Tibial nerve (tissue), 4 donors: ENCODE measurements at regions not wholly inside any gene's neighbourhood (a gene's known extent, or its start where the extent isn't known, plus 50 kb on each side); places are given as distances from the start of the nearest gene placed in this dataset.

Experiments
- DNase-seq, 2 donors: peaks; one replicate each; pipeline ENCODE4 v3.0.0-alpha.2; 2019; ENCODE audit warnings: low spot score in 2 of 2
- H3K27ac ChIP-seq, 4 donors: fragments of 200-600 bp; sonication (generic) in 3 of 4; one replicate each; pipeline ENCODE4 v1.5.1; 2017 to 2019; ENCODE audit warnings: mild to moderate bottlenecking in 1 of 4
- H3K27me3 ChIP-seq, 2 donors: fragments of 200-600 bp; sonication (generic) in 1 of 2; one replicate each; pipeline versions ENCODE4 v1.5.1 to v1.6.0; 2017 to 2019
- H3K36me3 ChIP-seq, 3 donors: fragments of 200-600 bp; sonication (generic); one replicate each; pipeline ENCODE4 v1.5.1; 2018 to 2019
- H3K4me1 ChIP-seq, 4 donors: fragments of 200-600 bp; sonication (generic) in 3 of 4; one replicate each; pipeline ENCODE4 v1.5.1; 2017 to 2019
- H3K4me3 ChIP-seq, 4 donors: fragments of 200-600 bp; sonication (generic) in 3 of 4; one replicate each; pipeline ENCODE4 v1.5.1; 2017 to 2019; ENCODE audit warnings: mild to moderate bottlenecking in 1 of 4, moderate library complexity in 1 of 4
- H3K9me3 ChIP-seq, 4 donors: fragments of 200-600 bp; sonication (generic) in 3 of 4; one replicate each; pipeline ENCODE4 v1.5.1; 2017 to 2019
- EP300 ChIP-seq, 2 donors: sonication (generic); formaldehyde crosslinking; IDR thresholded peaks; one replicate each; pipeline ENCODE4 v1.6.1; 2017; ENCODE audit warnings: antibody characterized with exemption in 2 of 2, mild to moderate bottlenecking in 1 of 2
- POLR2A ChIP-seq, 2 donors: fragments of 450-650 bp; IDR thresholded peaks; one replicate each; pipeline ENCODE4 v1.6.1; 2017; ENCODE audit warnings: antibody characterized with exemption in 2 of 2, mild to moderate bottlenecking in 2 of 2, moderate library complexity in 2 of 2
- WGBS, 2 donors: methylation state at CpG; one replicate each; pipeline ENCODE4 v1.1.5; 2018; 5-methylcytosine and 5-hydroxymethylcytosine counted together
- TF ChIP-seq, protein P1 (sequence below), 5 experiments: fragments of 200-600 bp in 3 of 5; fragments of 450-650 bp in 2 of 5; sonication (generic) in 3 of 5; IDR thresholded peaks; one replicate each; pipeline ENCODE4 v1.5.1; 2016 to 2019; ENCODE audit warnings: antibody characterized with exemption in 5 of 5, mild to moderate bottlenecking in 3 of 5, moderate library complexity in 2 of 5

DNA sequence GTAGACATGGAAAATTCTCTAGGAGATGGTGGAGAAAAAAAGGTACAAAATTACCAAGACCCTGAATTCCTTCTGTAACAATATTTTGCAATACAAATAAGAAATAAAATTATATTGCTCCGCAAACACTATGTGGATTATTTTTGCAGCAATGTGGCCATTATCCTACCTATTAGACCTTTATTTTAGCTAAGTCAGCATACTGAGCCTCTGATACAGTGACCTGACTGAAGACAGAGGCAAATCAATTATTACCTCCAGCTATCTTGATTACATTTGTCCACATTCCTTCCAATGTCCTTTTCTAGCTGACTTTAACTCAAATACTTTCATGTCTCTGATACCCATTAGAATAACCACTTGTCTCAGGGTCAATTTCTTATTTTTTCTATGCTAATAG lies 610.9 kb downstream of the LRRIQ3 start:
- Histone ChIP-seq H3K27ac (no peak overlapping the region), H3K27me3 (no peaks in the 10 kb centered on the region), H3K9me3 (no peaks in the 10 kb centered on the region), H3K36me3 (no peaks in the 10 kb centered on the region), H3K4me1 (no peaks in the 10 kb centered on the region), H3K4me3 (no peak overlapping the region)
- DNase-seq: no peak
- 97 to 98% methylated on average over 1 of the region's 1 CpG for WGBS, 2 donors
- TF ChIP-seq POLR2A (IDR thresholded peaks at IDR 0.05) (no peak), EP300 (IDR thresholded peaks at IDR 0.05) (no peak)
- TF ChIP-seq, protein P1, sequence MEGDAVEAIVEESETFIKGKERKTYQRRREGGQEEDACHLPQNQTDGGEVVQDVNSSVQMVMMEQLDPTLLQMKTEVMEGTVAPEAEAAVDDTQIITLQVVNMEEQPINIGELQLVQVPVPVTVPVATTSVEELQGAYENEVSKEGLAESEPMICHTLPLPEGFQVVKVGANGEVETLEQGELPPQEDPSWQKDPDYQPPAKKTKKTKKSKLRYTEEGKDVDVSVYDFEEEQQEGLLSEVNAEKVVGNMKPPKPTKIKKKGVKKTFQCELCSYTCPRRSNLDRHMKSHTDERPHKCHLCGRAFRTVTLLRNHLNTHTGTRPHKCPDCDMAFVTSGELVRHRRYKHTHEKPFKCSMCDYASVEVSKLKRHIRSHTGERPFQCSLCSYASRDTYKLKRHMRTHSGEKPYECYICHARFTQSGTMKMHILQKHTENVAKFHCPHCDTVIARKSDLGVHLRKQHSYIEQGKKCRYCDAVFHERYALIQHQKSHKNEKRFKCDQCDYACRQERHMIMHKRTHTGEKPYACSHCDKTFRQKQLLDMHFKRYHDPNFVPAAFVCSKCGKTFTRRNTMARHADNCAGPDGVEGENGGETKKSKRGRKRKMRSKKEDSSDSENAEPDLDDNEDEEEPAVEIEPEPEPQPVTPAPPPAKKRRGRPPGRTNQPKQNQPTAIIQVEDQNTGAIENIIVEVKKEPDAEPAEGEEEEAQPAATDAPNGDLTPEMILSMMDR (IDR thresholded peaks at IDR 0.05): no peak

DNA sequence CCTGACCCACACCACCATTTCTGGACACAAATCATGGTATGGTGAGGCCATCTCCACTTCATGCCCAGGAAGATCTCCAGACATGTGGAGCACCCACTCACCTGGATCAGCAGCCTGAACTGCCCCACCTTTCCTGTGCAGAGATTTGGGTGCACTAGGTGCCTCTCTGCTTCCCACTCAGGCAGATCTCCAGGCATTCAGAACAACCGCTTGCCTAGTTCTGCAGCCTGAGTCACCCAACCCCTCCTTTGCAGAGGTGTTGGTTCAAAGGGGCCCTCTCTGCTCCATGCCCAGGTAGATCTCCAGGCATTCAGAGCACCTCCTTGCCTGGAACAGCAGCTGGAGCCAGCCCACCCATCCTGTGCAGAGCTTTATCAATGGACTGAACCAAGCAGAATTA lies 620.8 kb downstream of the LRRIQ3 start:
- no peak for DNase-seq
- TF ChIP-seq EP300 (IDR thresholded peaks at IDR 0.05) (no peak), POLR2A (IDR thresholded peaks at IDR 0.05) (no peak)
- TF ChIP-seq, protein P1 (IDR thresholded peaks at IDR 0.05): no peak
- Histone ChIP-seq H3K4me1 (no peaks in the 10 kb centered on the region), H3K27me3 (no peaks in the 10 kb centered on the region), H3K9me3 (no peaks in the 10 kb centered on the region), H3K27ac (no peak overlapping the region), H3K4me3 (no peak overlapping the region), H3K36me3 (no peaks in the 10 kb centered on the region)
- WGBS, 2 donors: 83 to 100% methylated on average over 1 of the region's 1 CpG

DNA sequence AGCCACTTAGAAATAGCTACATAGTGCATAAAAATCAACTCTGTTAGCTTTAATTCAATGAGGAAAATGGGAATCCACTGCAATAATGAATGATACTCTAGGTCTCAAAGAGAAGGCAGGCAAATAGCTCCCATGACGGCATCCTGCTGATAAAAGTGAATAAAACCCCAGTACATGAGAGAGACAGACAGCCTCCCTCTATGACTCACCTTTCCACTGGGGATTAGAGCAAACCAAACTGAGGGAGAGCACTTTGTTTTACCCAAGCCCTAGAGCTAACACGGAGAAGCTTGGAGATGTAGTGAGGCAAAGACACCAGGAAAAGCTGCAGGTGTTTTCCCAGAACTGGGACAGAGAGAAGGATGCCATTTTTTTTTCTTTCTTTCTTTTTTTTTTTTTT lies 621.9 kb downstream of the LRRIQ3 start:
- Histone ChIP-seq H3K27me3 (no peaks in the 10 kb centered on the region), H3K4me1 (no peaks in the 10 kb centered on the region), H3K27ac (no peak overlapping the region), H3K9me3 (no peaks in the 10 kb centered on the region), H3K36me3 (no peaks in the 10 kb centered on the region), H3K4me3 (no peak overlapping the region)
- no peak for DNase-seq
- TF ChIP-seq POLR2A (IDR thresholded peaks at IDR 0.05) (no peak), EP300 (IDR thresholded peaks at IDR 0.05) (no peak)
- TF ChIP-seq, protein P1 (IDR thresholded peaks at IDR 0.05): no peak
- 79 to 84% methylated on average over 2 of the region's 2 CpGs for WGBS, 2 donors

DNA sequence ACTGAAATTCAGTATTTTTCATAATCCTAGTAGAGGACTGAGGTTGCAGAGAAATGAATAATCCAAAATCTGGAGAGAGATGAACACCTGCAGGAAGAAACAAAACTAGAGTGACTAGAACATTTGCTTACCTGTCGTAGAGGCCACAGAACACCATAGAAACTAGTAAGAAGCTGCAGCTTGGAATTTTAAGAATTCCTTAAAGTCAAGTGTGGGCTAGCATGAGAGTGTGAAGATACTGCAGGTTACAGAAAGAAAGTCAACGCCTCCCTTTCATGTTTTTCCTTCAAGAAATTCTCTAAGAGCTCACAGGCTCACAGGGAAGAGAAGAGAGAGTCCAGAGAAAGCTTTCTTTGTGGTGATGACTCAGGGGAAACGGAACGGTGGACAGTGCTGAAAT lies 633.7 kb downstream of the LRRIQ3 start:
- Histone ChIP-seq H3K9me3 (no peaks in the 10 kb centered on the region), H3K4me3 (no peak overlapping the region)
- WGBS, 2 donors: 46 to 57% methylated on average over 4 of the region's 4 CpGs

DNA sequence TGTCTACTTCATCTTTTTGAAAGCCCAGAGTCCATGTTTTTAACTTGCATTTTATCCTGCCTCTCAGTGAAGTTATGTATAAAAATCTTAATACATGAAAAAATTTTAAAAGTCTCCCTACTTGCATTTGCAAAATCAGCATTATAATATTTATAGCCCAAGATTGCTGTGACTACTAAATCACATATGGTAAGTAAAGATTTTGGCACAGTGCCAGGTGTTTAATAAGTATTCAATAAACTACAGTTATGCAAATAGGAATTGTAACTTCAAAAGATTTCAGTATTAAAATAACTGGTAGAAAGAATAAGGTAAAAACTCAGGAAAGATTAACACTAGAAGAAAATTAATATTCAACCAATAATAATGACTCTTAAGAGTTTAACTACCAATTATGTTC lies 641.7 kb downstream of the LRRIQ3 start:
- no peak overlapping the region for H3K4me3 ChIP-seq
- H3K9me3 ChIP-seq: peaks cover 0 to 7% (median 0%) of the 10 kb centered on the region in 4 donors
- no peaks in the 10 kb centered on the region for H3K27me3 ChIP-seq
- TF ChIP-seq POLR2A (IDR thresholded peaks at IDR 0.05): no peak
- TF ChIP-seq, protein P1 (IDR thresholded peaks at IDR 0.05): no peak
- no peak for TF ChIP-seq EP300 (IDR thresholded peaks at IDR 0.05)
- DNase-seq: no peak
- no peak overlapping the region for H3K27ac ChIP-seq
- no peaks in the 10 kb centered on the region for H3K4me1 ChIP-seq
- H3K36me3 ChIP-seq: no peaks in the 10 kb centered on the region

More for the DNA sequence above, 633.7 kb downstream of the LRRIQ3 start:
- DNase-seq: no peak
- no peaks in the 10 kb centered on the region for H3K27me3 ChIP-seq
- TF ChIP-seq, protein P1 (IDR thresholded peaks at IDR 0.05): no peak
- TF ChIP-seq EP300 (IDR thresholded peaks at IDR 0.05): no peak
- no peak for TF ChIP-seq POLR2A (IDR thresholded peaks at IDR 0.05)
- no peak overlapping the region for H3K27ac ChIP-seq
- no peaks in the 10 kb centered on the region for H3K36me3 ChIP-seq
- no peaks in the 10 kb centered on the region for H3K4me1 ChIP-seq
